Liver (tissue), 8 donors: ENCODE measurements at regions not wholly inside any gene's neighbourhood (a gene's known extent, or its start where the extent isn't known, plus 50 kb on each side); places are given as distances from the start of the nearest gene placed in this dataset.

Experiments used
- DNase-seq: peaks from one replicate; pipeline ENCODE4 v3.0.0-alpha.2; 2017; ENCODE audit warnings: low spot score
- H3K27ac ChIP-seq, 2 donors: one replicate each; pipeline ENCODE4 v1.7.0; 2013; ENCODE audit warnings: inconsistent platforms in 2 of 2, low read length in 2 of 2, control low read depth in 1 of 2, low read depth in 1 of 2, mild to moderate bottlenecking in 1 of 2
- H3K27me3 ChIP-seq, 4 donors: one replicate each; pipeline versions ENCODE4 v1.6.1 to v1.7.0; 2013; ENCODE audit warnings: low read length in 3 of 4, inconsistent platforms in 1 of 4, mild to moderate bottlenecking in 1 of 4, moderate library complexity in 1 of 4; ENCODE audit not compliant: control insufficient read depth in 4 of 4, insufficient read depth in 4 of 4
- H3K36me3 ChIP-seq, 4 donors: one replicate each; pipeline versions ENCODE4 v1.6.1 to v1.7.0; 2013; ENCODE audit warnings: low read length in 3 of 4, mild to moderate bottlenecking in 3 of 4, low read depth in 1 of 4, moderate library complexity in 1 of 4; ENCODE audit not compliant: control insufficient read depth in 4 of 4, insufficient read depth in 3 of 4
- H3K4me1 ChIP-seq, 4 donors: one replicate each; pipeline versions ENCODE4 v1.6.1 to v1.7.0; 2013; ENCODE audit warnings: low read length in 3 of 4, mild to moderate bottlenecking in 3 of 4, moderate library complexity in 1 of 4; ENCODE audit not compliant: control insufficient read depth in 4 of 4, insufficient read depth in 4 of 4
- H3K4me3 ChIP-seq, 3 donors: one replicate each; pipeline versions ENCODE4 v1.6.1 to v1.7.0; 2013; ENCODE audit warnings: low read length in 3 of 3, control low read depth in 1 of 3, low read depth in 1 of 3, mild to moderate bottlenecking in 1 of 3
- H3K9ac ChIP-seq, 2 donors: one replicate each; pipeline ENCODE4 v1.7.0; 2013; ENCODE audit warnings: low read length in 2 of 2, mild to moderate bottlenecking in 2 of 2, moderate library complexity in 2 of 2, control low read depth in 1 of 2, low read depth in 1 of 2
- H3K9me3 ChIP-seq, 4 donors: one replicate each; pipeline versions ENCODE4 v1.6.1 to v1.7.0; 2013; ENCODE audit warnings: low read length in 3 of 4; ENCODE audit not compliant: control insufficient read depth in 4 of 4
- CTCF ChIP-seq: fragments of 150-350 bp; IDR thresholded peaks from 2 replicates; pipeline ENCODE4 v1.5.1; 2017; ENCODE audit warnings: improper control_type of control experiment, low read depth, low read length; ENCODE audit not compliant: missing input control
- EGR1 ChIP-seq, 2 donors: IDR thresholded peaks; 2 replicates each; pipeline ENCODE4 v1.6.1; 2016 to 2018; ENCODE audit warnings: antibody characterized with exemption in 2 of 2, low read depth in 2 of 2
- FOXA1 ChIP-seq: IDR thresholded peaks from 2 replicates; pipeline ENCODE4 v1.6.1; 2016; ENCODE audit warnings: antibody characterized with exemption
- FOXA2 ChIP-seq: IDR thresholded peaks from 2 replicates; pipeline ENCODE4 v1.6.1; 2016; ENCODE audit warnings: antibody characterized with exemption
- GABPA ChIP-seq, 2 donors: IDR thresholded peaks in 1 of 2; conservative IDR thresholded peaks in 1 of 2; 2 replicates each; pipeline ENCODE4 v1.6.1; 2016; ENCODE audit warnings: antibody characterized with exemption in 2 of 2, mild to moderate bottlenecking in 1 of 2, moderate library complexity in 1 of 2
- HNF4G ChIP-seq: IDR thresholded peaks from 2 replicates; pipeline ENCODE4 v1.6.1; 2016; ENCODE audit warnings: antibody characterized with exemption
- JUND ChIP-seq, 2 donors: IDR thresholded peaks; 2 replicates each; pipeline ENCODE4 v1.6.1; 2016; ENCODE audit warnings: antibody characterized with exemption in 2 of 2
- MAX ChIP-seq: IDR thresholded peaks from 2 replicates; pipeline ENCODE4 v1.6.1; 2016; ENCODE audit warnings: antibody characterized with exemption
- NR2F2 ChIP-seq: IDR thresholded peaks from 2 replicates; pipeline ENCODE4 v1.6.1; 2016; ENCODE audit warnings: antibody characterized with exemption
- RAD21 ChIP-seq, 2 donors: IDR thresholded peaks; 2 replicates each; pipeline ENCODE4 v1.6.1; 2016; ENCODE audit warnings: antibody characterized with exemption in 2 of 2, mild to moderate bottlenecking in 2 of 2
- RXRA ChIP-seq, 2 donors: IDR thresholded peaks; 2 replicates each; pipeline ENCODE4 v1.6.1; 2017 to 2018; ENCODE audit warnings: antibody characterized with exemption in 2 of 2, mild to moderate bottlenecking in 1 of 2
- SP1 ChIP-seq: IDR thresholded peaks from 2 replicates; pipeline ENCODE4 v1.6.1; 2018; ENCODE audit warnings: antibody characterized with exemption, mild to moderate bottlenecking
- TAF1 ChIP-seq: conservative IDR thresholded peaks from 2 replicates; pipeline ENCODE4 v1.6.1; 2016; ENCODE audit warnings: antibody characterized with exemption, mild to moderate bottlenecking
- YY1 ChIP-seq: IDR thresholded peaks from 2 replicates; pipeline ENCODE4 v1.6.1; 2016; ENCODE audit warnings: antibody characterized with exemption, mild to moderate bottlenecking
- WGBS: extraction: QIAGEN DNeasy Blood & Tissue Kit; methylation state at CpG from one replicate; pipeline ENCODE4 v1.1.7; 2013; 5-methylcytosine and 5-hydroxymethylcytosine counted together
- TF ChIP-seq, protein P1 (sequence below): IDR thresholded peaks from 2 replicates; pipeline ENCODE4 v1.6.1; 2016; ENCODE audit warnings: antibody characterized with exemption
- TF ChIP-seq, protein P2 (sequence below): IDR thresholded peaks from 2 replicates; pipeline ENCODE4 v1.6.1; 2016; ENCODE audit warnings: antibody characterized with exemption, mild to moderate bottlenecking
- donor health status: healthy.
- donor health status: healthy.
- donor health status: healthy.
- donor health status: healthy.
- donor health status: healthy.

DNA sequence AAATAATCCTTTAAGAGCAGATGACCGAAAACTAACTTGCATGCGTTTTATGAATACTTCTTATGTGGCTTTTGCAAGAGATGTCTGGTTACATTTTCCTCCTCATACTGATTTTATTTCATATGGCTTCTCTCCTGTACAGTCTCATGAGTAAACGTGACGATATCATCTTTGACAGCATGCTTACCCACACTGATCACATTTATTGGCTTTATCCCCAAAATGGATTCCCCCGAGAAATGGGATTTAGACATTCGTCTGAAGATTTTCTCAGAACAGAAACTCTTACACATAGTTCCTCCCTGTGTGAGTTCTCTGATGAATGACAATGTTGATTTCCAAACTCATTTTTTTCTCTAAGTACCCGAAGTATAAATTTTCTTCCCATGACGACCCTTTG is 939.7 kb upstream of the LCORL start:
- TF ChIP-seq RXRA (IDR thresholded peaks at IDR 0.05) (no peak), CTCF (no peak), MAX (no peak), TAF1 (no peak), NR2F2 (no peak), SP1 (no peak), EGR1 (IDR thresholded peaks at IDR 0.05; ENCODE audit: low read depth in 2 of 2) (no peak), HNF4G (no peak), YY1 (no peak), FOXA2 (no peak), JUND (IDR thresholded peaks at IDR 0.05) (no peak), RAD21 (IDR thresholded peaks at IDR 0.05) (no peak)
- TF ChIP-seq, protein P1, sequence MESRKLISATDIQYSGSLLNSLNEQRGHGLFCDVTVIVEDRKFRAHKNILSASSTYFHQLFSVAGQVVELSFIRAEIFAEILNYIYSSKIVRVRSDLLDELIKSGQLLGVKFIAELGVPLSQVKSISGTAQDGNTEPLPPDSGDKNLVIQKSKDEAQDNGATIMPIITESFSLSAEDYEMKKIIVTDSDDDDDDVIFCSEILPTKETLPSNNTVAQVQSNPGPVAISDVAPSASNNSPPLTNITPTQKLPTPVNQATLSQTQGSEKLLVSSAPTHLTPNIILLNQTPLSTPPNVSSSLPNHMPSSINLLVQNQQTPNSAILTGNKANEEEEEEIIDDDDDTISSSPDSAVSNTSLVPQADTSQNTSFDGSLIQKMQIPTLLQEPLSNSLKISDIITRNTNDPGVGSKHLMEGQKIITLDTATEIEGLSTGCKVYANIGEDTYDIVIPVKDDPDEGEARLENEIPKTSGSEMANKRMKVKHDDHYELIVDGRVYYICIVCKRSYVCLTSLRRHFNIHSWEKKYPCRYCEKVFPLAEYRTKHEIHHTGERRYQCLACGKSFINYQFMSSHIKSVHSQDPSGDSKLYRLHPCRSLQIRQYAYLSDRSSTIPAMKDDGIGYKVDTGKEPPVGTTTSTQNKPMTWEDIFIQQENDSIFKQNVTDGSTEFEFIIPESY, result no peak
- TF ChIP-seq, protein P2, sequence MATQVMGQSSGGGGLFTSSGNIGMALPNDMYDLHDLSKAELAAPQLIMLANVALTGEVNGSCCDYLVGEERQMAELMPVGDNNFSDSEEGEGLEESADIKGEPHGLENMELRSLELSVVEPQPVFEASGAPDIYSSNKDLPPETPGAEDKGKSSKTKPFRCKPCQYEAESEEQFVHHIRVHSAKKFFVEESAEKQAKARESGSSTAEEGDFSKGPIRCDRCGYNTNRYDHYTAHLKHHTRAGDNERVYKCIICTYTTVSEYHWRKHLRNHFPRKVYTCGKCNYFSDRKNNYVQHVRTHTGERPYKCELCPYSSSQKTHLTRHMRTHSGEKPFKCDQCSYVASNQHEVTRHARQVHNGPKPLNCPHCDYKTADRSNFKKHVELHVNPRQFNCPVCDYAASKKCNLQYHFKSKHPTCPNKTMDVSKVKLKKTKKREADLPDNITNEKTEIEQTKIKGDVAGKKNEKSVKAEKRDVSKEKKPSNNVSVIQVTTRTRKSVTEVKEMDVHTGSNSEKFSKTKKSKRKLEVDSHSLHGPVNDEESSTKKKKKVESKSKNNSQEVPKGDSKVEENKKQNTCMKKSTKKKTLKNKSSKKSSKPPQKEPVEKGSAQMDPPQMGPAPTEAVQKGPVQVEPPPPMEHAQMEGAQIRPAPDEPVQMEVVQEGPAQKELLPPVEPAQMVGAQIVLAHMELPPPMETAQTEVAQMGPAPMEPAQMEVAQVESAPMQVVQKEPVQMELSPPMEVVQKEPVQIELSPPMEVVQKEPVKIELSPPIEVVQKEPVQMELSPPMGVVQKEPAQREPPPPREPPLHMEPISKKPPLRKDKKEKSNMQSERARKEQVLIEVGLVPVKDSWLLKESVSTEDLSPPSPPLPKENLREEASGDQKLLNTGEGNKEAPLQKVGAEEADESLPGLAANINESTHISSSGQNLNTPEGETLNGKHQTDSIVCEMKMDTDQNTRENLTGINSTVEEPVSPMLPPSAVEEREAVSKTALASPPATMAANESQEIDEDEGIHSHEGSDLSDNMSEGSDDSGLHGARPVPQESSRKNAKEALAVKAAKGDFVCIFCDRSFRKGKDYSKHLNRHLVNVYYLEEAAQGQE, result no peak
- Histone ChIP-seq H3K27ac (no peak overlapping the region), H3K4me3 (no peak overlapping the region), H3K4me1 (no peaks in the 10 kb centered on the region), H3K9ac (no peak overlapping the region), H3K27me3 (no peaks in the 10 kb centered on the region), H3K9me3 (no peaks in the 10 kb centered on the region), H3K36me3 (no peaks in the 10 kb centered on the region)
- 72% methylated on average over 8 of the region's 8 CpGs for WGBS
- no peak for DNase-seq

DNA sequence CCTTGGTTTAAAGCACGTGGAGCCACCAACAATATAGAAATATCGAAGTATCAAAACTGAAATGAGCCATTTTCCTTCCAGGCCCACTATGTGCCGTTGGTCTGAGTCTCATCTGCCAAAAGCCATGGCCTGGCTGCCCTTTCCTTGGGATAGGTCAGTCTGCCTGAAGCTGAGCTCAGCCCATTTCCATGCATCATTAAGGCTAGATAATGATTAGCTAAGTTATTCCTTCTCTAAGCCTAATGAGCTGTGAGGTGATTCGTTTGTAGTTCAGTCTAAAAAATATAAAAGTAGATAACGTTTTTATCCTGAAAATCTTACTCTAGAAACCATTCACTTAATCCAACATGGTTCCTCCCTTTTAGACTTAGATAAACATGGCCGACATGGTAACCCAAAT is 936.2 kb upstream of the LCORL start:
- H3K4me3 ChIP-seq, result no peak overlapping the region
- no peaks in the 10 kb centered on the region for H3K36me3 ChIP-seq
- no peaks in the 10 kb centered on the region for H3K4me1 ChIP-seq
- no peaks in the 10 kb centered on the region for H3K27me3 ChIP-seq
- no peaks in the 10 kb centered on the region for H3K9me3 ChIP-seq
- no peak overlapping the region for H3K9ac ChIP-seq
- DNase-seq, result no peak
- no peak overlapping the region for H3K27ac ChIP-seq
- WGBS, result 60% methylated on average over 6 of the region's 6 CpGs
- TF ChIP-seq CTCF (no peak), JUND (IDR thresholded peaks at IDR 0.05) (no peak), TAF1 (no peak), FOXA2 (no peak), YY1 (no peak), FOXA1 (no peak), SP1 (no peak), GABPA (IDR thresholded peaks at IDR 0.05 in 1 of 2, conservative IDR thresholded peaks at IDR 0.05 in 1 of 2) (no peak), NR2F2 (no peak)
- TF ChIP-seq, protein P2, result no peak
- TF ChIP-seq, protein P1, result no peak
